Stimulated activated CD8-positive, alpha-beta memory T cell treated with anti-CD3 and anti-CD28 coated beads, Interleukin-12 subunit alpha, Interleukin-12 subunit beta, amount 100 ng/mL, for 24 hours (primary cell): ENCODE measurements at regions not wholly inside any gene's neighbourhood (a gene's known extent, or its start where the extent isn't known, plus 50 kb on each side); places are given as distances from the start of the nearest gene placed in this dataset.

ENCODE experiments used
- DNase-seq: peaks from one replicate; pipeline ENCODE4 v3.0.0-alpha.2; 2020; ENCODE audit errors: extremely low read depth

DNA sequence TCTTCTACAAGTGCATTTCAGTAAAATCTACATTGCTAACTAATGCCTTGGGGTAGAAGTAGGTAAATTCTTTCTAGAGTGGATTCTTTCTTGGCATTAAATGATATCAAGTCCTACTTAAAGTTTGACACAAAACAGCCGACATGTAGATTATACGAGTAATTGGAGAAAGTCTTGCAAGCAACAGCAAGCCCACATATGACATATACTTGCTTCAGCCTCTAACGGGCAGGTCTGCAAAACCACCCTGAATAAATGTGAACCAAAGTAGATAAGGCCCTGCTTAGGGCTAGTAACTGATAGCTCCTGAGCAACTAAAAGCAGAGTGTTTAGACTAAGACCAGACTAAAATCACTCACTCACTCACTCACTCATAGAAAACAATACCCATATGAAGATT is 203.2 kb downstream of the LTN1 start:
- DNase-seq, result no peak

DNA sequence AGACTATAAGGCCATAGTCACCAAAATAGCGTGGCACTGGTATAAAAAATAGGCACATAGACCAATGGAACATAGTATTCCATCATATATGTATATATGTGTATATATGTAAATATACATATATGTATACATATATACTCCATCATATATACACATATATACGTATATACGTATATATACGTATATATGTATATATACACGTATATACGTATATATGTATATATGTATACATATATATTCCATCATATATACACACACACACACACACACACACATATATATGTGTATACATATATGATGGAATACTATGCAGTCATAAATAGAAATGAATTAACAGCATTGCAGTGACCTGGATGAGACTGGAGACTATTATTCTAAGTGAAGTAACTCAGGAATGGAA is 204.6 kb downstream of the LTN1 start:
- DNase-seq, result no peak

DNA sequence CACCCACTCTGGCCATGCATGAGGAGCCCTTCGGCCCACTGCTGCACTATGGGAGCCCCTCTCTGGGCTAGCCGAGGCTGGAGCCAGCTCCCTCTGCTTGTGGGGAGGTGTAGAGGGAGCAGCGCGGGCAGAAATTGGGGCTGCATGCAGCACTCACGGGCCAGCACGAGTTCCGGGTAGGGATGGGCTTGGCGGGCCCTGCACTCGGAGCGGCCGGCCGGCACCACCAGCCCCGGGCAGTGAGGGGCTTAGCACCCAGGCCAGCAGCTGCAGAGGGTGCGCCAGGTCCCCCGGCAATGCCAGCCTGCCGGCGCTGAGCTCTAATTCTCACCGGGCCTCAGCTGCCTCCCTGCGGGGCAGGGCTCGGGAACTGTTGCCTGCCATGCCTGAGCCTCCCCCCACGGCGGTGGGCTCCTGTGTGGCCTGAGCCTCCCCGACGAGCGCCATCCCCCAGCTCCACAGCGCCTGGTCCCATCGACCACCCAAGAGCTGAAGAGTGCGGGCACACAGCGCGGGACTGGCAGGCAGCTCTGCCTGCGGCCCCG is 209.0 kb downstream of the LTN1 start:
- DNase-seq, result no peak

- no peak for DNase-seq
Observed at GRCh38 chr21:28781602-28782276, 210.9 kb downstream of the LTN1 start.

- DNase-seq, result no peak
Observed at GRCh38 chr21:28779914-28780313, 212.8 kb downstream of the LTN1 start.

GRCh38 chr21:28776251-28776650 is 216.4 kb downstream of the LTN1 start:
- no peak for DNase-seq

DNA sequence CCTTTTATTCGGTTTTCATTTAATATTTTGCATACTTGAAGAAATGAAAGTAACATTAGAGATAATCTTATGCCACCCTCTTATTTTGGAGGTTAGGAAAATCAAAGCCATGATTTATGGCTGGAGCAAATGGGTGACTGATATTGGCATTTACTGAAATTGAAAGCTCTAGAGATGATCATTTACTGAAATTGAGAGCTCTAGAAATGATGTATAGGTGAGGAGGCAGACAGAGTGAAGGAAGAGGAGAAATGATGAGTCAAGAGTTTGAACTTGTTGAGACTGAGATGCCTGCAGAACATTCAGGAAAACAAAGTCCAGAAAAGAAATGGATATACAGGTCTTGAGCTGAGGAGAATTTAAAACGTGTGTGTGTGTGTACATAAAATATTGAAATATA is 217.6 kb downstream of the LTN1 start:
- DNase-seq, result no peak

DNA sequence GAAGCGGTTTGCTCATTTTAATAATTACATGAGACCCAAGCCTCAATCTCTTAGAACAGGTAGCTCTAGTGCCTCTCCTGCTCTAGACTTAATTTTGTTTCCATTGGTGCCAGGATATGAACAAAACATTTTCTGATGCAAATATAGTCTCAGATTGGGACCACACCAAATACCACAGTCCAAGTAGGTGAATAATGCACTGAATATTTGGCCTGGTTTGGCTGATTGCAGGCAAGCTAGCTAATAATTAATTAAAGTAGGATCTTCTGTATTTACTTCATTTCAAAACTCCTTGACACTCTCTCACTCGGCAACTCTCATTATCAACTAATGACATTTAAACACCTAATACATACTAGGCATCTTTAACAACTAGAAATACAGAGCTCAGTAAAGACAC is 219.6 kb downstream of the LTN1 start:
- no peak for DNase-seq

DNA sequence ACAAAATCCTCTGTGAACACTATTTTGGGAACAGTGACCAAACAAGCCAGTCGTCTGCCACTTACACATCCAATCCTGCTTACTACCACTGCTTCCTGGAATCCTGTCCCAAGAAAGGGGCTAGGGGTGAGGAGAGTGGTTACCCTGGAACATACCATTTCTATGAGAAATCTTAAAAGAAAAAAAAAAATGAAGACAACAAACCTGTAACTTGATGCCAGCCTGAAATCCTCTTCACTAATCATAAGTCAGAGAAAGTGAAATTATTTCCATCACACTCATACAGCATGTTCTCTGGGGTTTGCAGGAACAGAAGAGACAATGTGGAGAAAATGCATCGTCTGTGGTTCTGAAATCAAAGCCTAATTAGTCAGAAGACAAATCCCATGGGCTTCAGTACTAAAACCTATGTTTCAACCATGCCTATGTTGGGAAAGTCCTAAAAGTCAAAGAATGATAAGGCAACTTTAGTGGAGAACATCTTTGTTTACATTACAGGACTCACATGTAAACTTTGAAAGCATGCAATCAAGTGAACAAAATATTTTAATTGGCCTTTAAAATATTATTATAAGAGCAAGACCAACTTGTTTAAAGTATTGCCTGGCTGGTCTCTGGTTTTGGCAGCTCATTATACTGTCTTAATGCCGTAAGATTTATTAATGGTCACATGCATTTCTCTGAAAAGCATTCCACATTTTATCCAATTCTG is 220.7 kb downstream of the LTN1 start:
- no peak for DNase-seq

- DNase-seq, result no peak
Observed at GRCh38 chr21:28770867-28771661, 221.6 kb downstream of the LTN1 start.

DNA sequence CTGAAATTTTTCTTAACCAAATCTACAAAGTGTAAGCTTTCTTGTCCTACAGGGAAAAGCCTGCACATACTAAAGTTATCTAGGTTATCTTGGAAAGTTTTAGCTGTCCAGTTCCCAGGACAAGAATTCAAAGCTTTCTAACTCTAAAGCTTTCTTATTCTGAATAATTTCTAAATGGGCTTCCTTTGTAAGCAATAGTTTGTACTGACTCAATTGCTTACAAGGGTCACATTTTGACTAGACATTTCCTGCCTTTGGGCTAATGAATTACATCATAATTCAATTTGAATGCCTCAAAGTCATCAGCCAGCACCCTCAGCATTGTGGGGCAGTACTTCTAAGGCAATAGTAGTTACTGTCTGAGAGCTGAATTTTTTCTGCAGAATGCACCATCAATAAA is 223.0 kb downstream of the LTN1 start:
- DNase-seq, result no peak

- no peak for DNase-seq
Observed at GRCh38 chr21:28768753-28769152, 223.9 kb downstream of the LTN1 start.

- DNase-seq, result no peak
Observed at GRCh38 chr21:28767523-28767922, 225.2 kb downstream of the LTN1 start.

DNA sequence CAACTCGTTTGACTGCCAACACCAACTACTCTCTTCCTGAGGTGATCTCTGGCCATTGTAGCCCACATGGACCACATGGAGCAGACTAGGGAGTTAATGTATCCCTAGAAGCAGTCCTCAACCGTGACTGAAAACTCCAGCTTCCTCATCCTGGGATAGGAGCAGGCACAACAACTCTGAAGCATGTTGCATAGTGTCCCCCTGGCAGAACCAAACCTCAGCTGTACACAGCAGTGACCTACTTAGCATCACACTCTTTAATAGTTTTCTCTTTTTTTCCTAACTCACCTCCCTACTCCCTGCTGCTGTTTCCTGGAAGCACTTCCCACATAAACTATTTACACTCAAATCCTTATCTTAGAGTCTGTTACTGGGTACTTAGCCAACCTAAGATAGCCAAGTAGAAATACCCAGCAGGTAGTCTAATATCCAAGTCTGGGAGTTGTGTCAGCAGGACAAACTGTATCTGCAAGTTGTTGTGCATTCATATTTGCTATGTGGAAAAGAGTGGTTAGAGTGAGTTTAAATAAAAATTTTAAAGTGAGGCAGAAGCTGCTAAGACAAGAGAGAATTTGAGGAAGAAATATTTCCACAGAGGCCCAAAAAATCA is 228.8 kb downstream of the LTN1 start:
- DNase-seq, result no peak

DNA sequence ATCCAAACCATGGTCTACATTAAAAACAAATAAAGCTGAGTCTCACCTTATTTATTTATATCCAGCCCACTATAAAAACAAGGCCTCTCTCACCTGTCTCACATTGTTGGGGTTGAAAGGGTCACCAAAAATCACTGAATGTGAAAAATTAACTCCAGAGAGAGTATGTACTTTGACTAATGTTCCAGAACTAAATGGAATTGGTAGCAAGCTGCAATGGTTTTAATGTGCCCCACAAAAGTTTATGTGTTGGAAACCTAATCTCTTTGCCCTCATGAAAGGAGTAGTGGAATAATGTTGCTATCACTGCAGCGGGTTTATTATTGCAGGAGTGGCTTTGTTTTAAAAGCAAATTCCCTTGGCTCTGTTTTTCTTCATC is 230.3 kb downstream of the LTN1 start:
- no peak for DNase-seq

GRCh38 chr21:28761674-28762356 is 230.9 kb downstream of the LTN1 start:
- DNase-seq, result no peak

GRCh38 chr21:28758883-28759242 is 233.8 kb downstream of the LTN1 start:
- no peak for DNase-seq

- DNase-seq, result no peak
Observed at GRCh38 chr21:28758042-28758882, 234.4 kb downstream of the LTN1 start.

GRCh38 chr21:28754862-28755261 is 237.8 kb downstream of the LTN1 start:
- no peak for DNase-seq

GRCh38 chr21:28754127-28754611 is 238.5 kb downstream of the LTN1 start:
- DNase-seq, result no peak

- DNase-seq, result no peak
Observed at GRCh38 chr21:28752131-28752530, 240.5 kb downstream of the LTN1 start.
